IMR-90 (cell line): ENCODE measurements at regions not wholly inside any gene's neighbourhood (a gene's known extent, or its start where the extent isn't known, plus 50 kb on each side); places are given as distances from the start of the nearest gene placed in this dataset.

Experiments
- ATAC-seq: fragments of 200-7000 bp; cut with Tn5 transposase; 2 replicates; pipeline ENCODE4 v1.9.1; 2020; ENCODE audit warnings: low read depth, mild to moderate bottlenecking, moderate library complexity
- BruUV-seq: library from RNA; stranded (reverse); fragments of 400-500 nt; replicated peaks from 2 replicates; lab custom pipeline; 2021; lab: Mats Ljungman, UMichigan
- CTCF ChIA-PET: fragments of 300-600 bp; formaldehyde crosslinking; extraction: SDS; loops from one replicate; lab custom pipeline; 2021; ENCODE audit warnings: antibody characterized with exemption; lab: Yijun Ruan, JAX
- POLR2A ChIA-PET: fragments of 300-600 bp; sonication (Branson Sonifier 250); formaldehyde crosslinking; loops from one replicate; lab custom pipeline; 2022; ENCODE audit warnings: antibody characterized with exemption; ENCODE audit not compliant: unreplicated experiment; lab: Charles Lee
- DNase-seq: peaks from one replicate; pipeline ENCODE4 v3.0.0; 2013
- H2AFZ ChIP-seq: replicated peaks from 2 replicates; pipeline ENCODE3; 2013; ENCODE audit warnings: low read length, mild to moderate bottlenecking; ENCODE audit not compliant: poor library complexity
- H2AK5ac ChIP-seq: 2 replicates; pipeline ENCODE4 v1.6.1; 2013; ENCODE audit warnings: low read depth, low read length, inconsistent platforms
- H2AK9ac ChIP-seq: replicated peaks from 2 replicates; pipeline ENCODE3; 2013; ENCODE audit warnings: mild to moderate bottlenecking, low read depth, low read length, moderate library complexity; ENCODE audit not compliant: poor library complexity
- H2BK120ac ChIP-seq: 2 replicates; pipeline ENCODE4 v1.6.1; 2013; ENCODE audit warnings: low read depth, low read length, inconsistent platforms
- H2BK15ac ChIP-seq: 3 replicates; pipeline ENCODE4 v1.6.1; 2013; ENCODE audit warnings: low read depth, low read length, inconsistent platforms
- H2BK20ac ChIP-seq: 2 replicates; pipeline ENCODE4 v1.6.1; 2013; ENCODE audit warnings: low read depth, mild to moderate bottlenecking, inconsistent platforms, low read length, moderate library complexity
- H2BK5ac ChIP-seq: 2 replicates; pipeline ENCODE4 v1.6.1; 2013; ENCODE audit warnings: mild to moderate bottlenecking, low read depth, low read length, inconsistent platforms; ENCODE audit not compliant: poor library complexity, severe bottlenecking
- H3K14ac ChIP-seq: replicated peaks from 2 replicates; pipeline ENCODE4 v1.6.1; 2013; ENCODE audit warnings: low read depth, low read length, inconsistent platforms
- H3K18ac ChIP-seq: 2 replicates; pipeline ENCODE4 v1.6.1; 2013; ENCODE audit warnings: low read depth, low read length, control low read depth
- H3K23ac ChIP-seq: 2 replicates; pipeline ENCODE4 v1.6.1; 2013; ENCODE audit warnings: low read depth, low read length, inconsistent platforms
- H3K27ac ChIP-seq: 2 replicates; pipeline ENCODE4 v1.5.1; 2013; ENCODE audit warnings: mild to moderate bottlenecking, control low read depth, low read length; ENCODE audit not compliant: insufficient read depth
- H3K27me3 ChIP-seq: 2 replicates; pipeline ENCODE4 v1.6.1; 2013; ENCODE audit warnings: low read length; ENCODE audit not compliant: control insufficient read depth, insufficient read depth
- H3K36me3 ChIP-seq: 2 replicates; pipeline ENCODE4 v1.6.1; 2013; ENCODE audit warnings: low read length, mixed read lengths; ENCODE audit not compliant: control insufficient read depth, insufficient read depth
- H3K4ac ChIP-seq: 2 replicates; pipeline ENCODE4 v1.6.1; 2013; ENCODE audit warnings: low read depth, low read length, inconsistent platforms
- H3K4me1 ChIP-seq: 2 replicates; pipeline ENCODE4 v1.6.1; 2013; ENCODE audit warnings: low read length, mixed read lengths; ENCODE audit not compliant: control insufficient read depth, insufficient read depth
- H3K4me2 ChIP-seq: 2 replicates; pipeline ENCODE4 v1.6.1; 2013; ENCODE audit warnings: low read depth, mild to moderate bottlenecking, control low read depth, low read length, moderate library complexity
- H3K4me3 ChIP-seq: 2 replicates; pipeline ENCODE4 v1.5.1; 2013; ENCODE audit warnings: low read depth, mild to moderate bottlenecking, control low read depth, low read length, moderate library complexity; ENCODE audit not compliant: insufficient read depth
- H3K56ac ChIP-seq: 2 replicates; pipeline ENCODE4 v1.6.1; 2013; ENCODE audit warnings: low read length, inconsistent platforms; ENCODE audit not compliant: insufficient read depth; ENCODE audit errors: extremely low read depth
- H3K79me1 ChIP-seq, 2 experiments: 2 replicates each; pipeline ENCODE4 v1.6.1; 2013; ENCODE audit warnings: low read length in 2 of 2, inconsistent platforms in 1 of 2, low read depth in 1 of 2
- H3K9ac ChIP-seq: 2 replicates; pipeline ENCODE4 v1.6.1; 2013; ENCODE audit warnings: low read depth, low read length, control low read depth
- H3K9me1 ChIP-seq: 2 replicates; pipeline ENCODE4 v1.6.1; 2013; ENCODE audit warnings: low read length, inconsistent platforms; ENCODE audit not compliant: insufficient read depth
- H3K9me3 ChIP-seq: 2 replicates; pipeline ENCODE4 v1.6.1; 2013; ENCODE audit warnings: low read length; ENCODE audit not compliant: control insufficient read depth, insufficient read depth
- H4K20me1 ChIP-seq: 2 replicates; pipeline ENCODE4 v1.6.1; 2013; ENCODE audit warnings: low read length, inconsistent platforms; ENCODE audit not compliant: insufficient read depth
- H4K5ac ChIP-seq: 2 replicates; pipeline ENCODE4 v1.6.1; 2013; ENCODE audit warnings: mild to moderate bottlenecking, low read depth, low read length, control low read depth
- H4K8ac ChIP-seq, 2 experiments: 2 replicates each; pipeline ENCODE4 v1.6.1; 2013; ENCODE audit warnings: low read depth in 2 of 2, low read length in 2 of 2, control low read depth in 1 of 2, inconsistent platforms in 1 of 2
- H4K91ac ChIP-seq: 2 replicates; pipeline ENCODE4 v1.6.1; 2013; ENCODE audit warnings: low read depth, low read length, inconsistent platforms; ENCODE audit not compliant: insufficient read depth
- BHLHE40 ChIP-seq: fragments of 150-350 bp; IDR thresholded peaks from 2 replicates; pipeline ENCODE4 v1.6.1; 2016; ENCODE audit warnings: mild to moderate bottlenecking, low read depth, low read length
- CEBPB ChIP-seq: IDR thresholded peaks from 2 replicates; pipeline ENCODE4 v1.6.1; 2012; ENCODE audit warnings: low read depth, low read length, improper control_type of control experiment
- CHD1 ChIP-seq: IDR thresholded peaks from 2 replicates; pipeline ENCODE4 v1.6.1; 2012; ENCODE audit warnings: low read depth, low read length, improper control_type of control experiment
- FOS ChIP-seq: fragments of 150-350 bp; IDR thresholded peaks from 2 replicates; pipeline ENCODE4 v1.6.1; 2016; ENCODE audit warnings: low read depth, low read length
- MAFK ChIP-seq: IDR thresholded peaks from 2 replicates; pipeline ENCODE4 v1.6.1; 2012; ENCODE audit warnings: low read depth, low read length, improper control_type of control experiment
- MAZ ChIP-seq: IDR thresholded peaks from 2 replicates; pipeline ENCODE4 v1.6.1; 2012; ENCODE audit warnings: low read depth, mild to moderate bottlenecking, low read length, improper control_type of control experiment, moderate library complexity, borderline replicate concordance
- MXI1 ChIP-seq: IDR thresholded peaks from 2 replicates; pipeline ENCODE4 v1.6.1; 2012; ENCODE audit warnings: low read depth, mild to moderate bottlenecking, low read length, moderate library complexity, borderline replicate concordance
- NFE2L2 ChIP-seq: fragments of 150-350 bp; IDR thresholded peaks from 2 replicates; pipeline ENCODE4 v1.6.1; 2016; ENCODE audit warnings: low read depth, mild to moderate bottlenecking, low read length
- RCOR1 ChIP-seq: IDR thresholded peaks from 2 replicates; pipeline ENCODE4 v1.6.1; 2012; ENCODE audit warnings: mild to moderate bottlenecking, low read length, improper control_type of control experiment; ENCODE audit not compliant: insufficient replicate concordance
- RFX5 ChIP-seq: IDR thresholded peaks from 2 replicates; pipeline ENCODE4 v1.8.0; 2012; ENCODE audit warnings: low read depth, mild to moderate bottlenecking, low read length, moderate library complexity
- SMC3 ChIP-seq: fragments of 150-350 bp; IDR thresholded peaks from 2 replicates; pipeline ENCODE4 v1.6.1; 2016; ENCODE audit warnings: low read depth, mild to moderate bottlenecking, antibody characterized with exemption, low read length, moderate library complexity
- dilution Hi-C: fragments of 300-500 bp; cut with HindIII; formaldehyde crosslinking; loops from one replicate; pipeline ENCODE4 v1.14.3; 2018; ENCODE audit warnings: low sequenced_read_pairs; ENCODE audit not compliant: unreplicated experiment
- in situ Hi-C: fragments of 300-500 bp; cut with MboI; formaldehyde crosslinking; loops from 3 replicates; pipeline ENCODE4 v1.14.3; 2019; ENCODE audit warnings: low sequenced_read_pairs, inconsistent platforms, mixed read lengths
- intact Hi-C: fragments of 100-400 bp; cut with micrococcal nuclease; formaldehyde crosslinking; loops from 2 replicates; pipeline ENCODE4 v1.10.0; 2022
- TF ChIP-seq, protein P1 (sequence below): conservative IDR thresholded peaks from 2 replicates; pipeline ENCODE4 v1.5.1; 2012; ENCODE audit warnings: mild to moderate bottlenecking, low read depth, low read length, improper control_type of control experiment
- TF ChIP-seq, protein P2 (sequence below): fragments of 150-350 bp; IDR thresholded peaks from 2 replicates; pipeline ENCODE4 v1.6.1; 2016; ENCODE audit warnings: low read depth, mild to moderate bottlenecking, low read length, moderate library complexity, borderline replicate concordance
- TF ChIP-seq, protein P3 (sequence below): fragments of 150-350 bp; IDR thresholded peaks from 2 replicates; pipeline ENCODE4 v1.6.1; 2017; ENCODE audit warnings: mild to moderate bottlenecking, antibody characterized with exemption, low read length, low read depth

GRCh38 chr3:144875211-144875610 lies 903.6 kb downstream of the DIPK2A start:
- Histone ChIP-seq H3K27ac (no peak overlapping the region), H4K91ac (no peak overlapping the region), H3K27me3 (no peaks in the 10 kb centered on the region), H4K5ac (no peak overlapping the region), H2BK120ac (no peak overlapping the region), H3K4me1 (no peaks in the 10 kb centered on the region), H3K23ac (no peak overlapping the region), H4K20me1 (no peaks in the 10 kb centered on the region), H3K9me1 (no peaks in the 10 kb centered on the region), H2AFZ (no peak overlapping the region), H3K4me2 (no peak overlapping the region), H3K14ac (no peak overlapping the region), H3K18ac (no peak overlapping the region), H2AK9ac (no peak overlapping the region), H3K4ac (no peak overlapping the region), H2BK15ac (no peak overlapping the region), H2BK20ac (no peak overlapping the region), H3K9ac (no peak overlapping the region), H3K9me3 (no peaks in the 10 kb centered on the region; the same call in 1 of the 2 replicates), H2AK5ac (no peak overlapping the region), H3K4me3 (no peak overlapping the region), H2BK5ac (no peak overlapping the region), H3K79me1 (no peaks in the 10 kb centered on the region), H3K56ac (no peak overlapping the region), H3K36me3 (no peaks in the 10 kb centered on the region), H4K8ac (no peak overlapping the region)
- no peak for TF ChIP-seq MAFK
- TF ChIP-seq RFX5: no peak
- no peak for TF ChIP-seq FOS
- no peak for TF ChIP-seq CHD1
- TF ChIP-seq, protein P1, sequence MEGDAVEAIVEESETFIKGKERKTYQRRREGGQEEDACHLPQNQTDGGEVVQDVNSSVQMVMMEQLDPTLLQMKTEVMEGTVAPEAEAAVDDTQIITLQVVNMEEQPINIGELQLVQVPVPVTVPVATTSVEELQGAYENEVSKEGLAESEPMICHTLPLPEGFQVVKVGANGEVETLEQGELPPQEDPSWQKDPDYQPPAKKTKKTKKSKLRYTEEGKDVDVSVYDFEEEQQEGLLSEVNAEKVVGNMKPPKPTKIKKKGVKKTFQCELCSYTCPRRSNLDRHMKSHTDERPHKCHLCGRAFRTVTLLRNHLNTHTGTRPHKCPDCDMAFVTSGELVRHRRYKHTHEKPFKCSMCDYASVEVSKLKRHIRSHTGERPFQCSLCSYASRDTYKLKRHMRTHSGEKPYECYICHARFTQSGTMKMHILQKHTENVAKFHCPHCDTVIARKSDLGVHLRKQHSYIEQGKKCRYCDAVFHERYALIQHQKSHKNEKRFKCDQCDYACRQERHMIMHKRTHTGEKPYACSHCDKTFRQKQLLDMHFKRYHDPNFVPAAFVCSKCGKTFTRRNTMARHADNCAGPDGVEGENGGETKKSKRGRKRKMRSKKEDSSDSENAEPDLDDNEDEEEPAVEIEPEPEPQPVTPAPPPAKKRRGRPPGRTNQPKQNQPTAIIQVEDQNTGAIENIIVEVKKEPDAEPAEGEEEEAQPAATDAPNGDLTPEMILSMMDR: no peak
- no peak for TF ChIP-seq CEBPB
- TF ChIP-seq, protein P2, sequence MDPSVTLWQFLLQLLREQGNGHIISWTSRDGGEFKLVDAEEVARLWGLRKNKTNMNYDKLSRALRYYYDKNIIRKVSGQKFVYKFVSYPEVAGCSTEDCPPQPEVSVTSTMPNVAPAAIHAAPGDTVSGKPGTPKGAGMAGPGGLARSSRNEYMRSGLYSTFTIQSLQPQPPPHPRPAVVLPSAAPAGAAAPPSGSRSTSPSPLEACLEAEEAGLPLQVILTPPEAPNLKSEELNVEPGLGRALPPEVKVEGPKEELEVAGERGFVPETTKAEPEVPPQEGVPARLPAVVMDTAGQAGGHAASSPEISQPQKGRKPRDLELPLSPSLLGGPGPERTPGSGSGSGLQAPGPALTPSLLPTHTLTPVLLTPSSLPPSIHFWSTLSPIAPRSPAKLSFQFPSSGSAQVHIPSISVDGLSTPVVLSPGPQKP: no peak
- TF ChIP-seq NFE2L2: no peak
- no peak for TF ChIP-seq BHLHE40
- no peak for TF ChIP-seq SMC3
- TF ChIP-seq RCOR1: no peak
- TF ChIP-seq, protein P3, sequence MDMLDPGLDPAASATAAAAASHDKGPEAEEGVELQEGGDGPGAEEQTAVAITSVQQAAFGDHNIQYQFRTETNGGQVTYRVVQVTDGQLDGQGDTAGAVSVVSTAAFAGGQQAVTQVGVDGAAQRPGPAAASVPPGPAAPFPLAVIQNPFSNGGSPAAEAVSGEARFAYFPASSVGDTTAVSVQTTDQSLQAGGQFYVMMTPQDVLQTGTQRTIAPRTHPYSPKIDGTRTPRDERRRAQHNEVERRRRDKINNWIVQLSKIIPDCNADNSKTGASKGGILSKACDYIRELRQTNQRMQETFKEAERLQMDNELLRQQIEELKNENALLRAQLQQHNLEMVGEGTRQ: no peak
- no peak for TF ChIP-seq MXI1
- no peak for TF ChIP-seq MAZ
- intact Hi-C loops: no loop called here
- no peak for ATAC-seq
- no TSS peak for BruUV-seq
- in situ Hi-C loops: no loop called here
- dilution Hi-C loops: no loop called here
- ChIA-PET CTCF (no interaction called here), POLR2A (no interaction called here)
- DNase-seq: no peak
